GM06990 (cell line): ENCODE measurements at regions not wholly inside any gene's neighbourhood (a gene's known extent, or its start where the extent isn't known, plus 50 kb on each side); places are given as distances from the start of the nearest gene placed in this dataset.

Experiments used
- DNase-seq: peaks from one replicate; pipeline ENCODE4 v3.0.0-alpha.2; 2011; ENCODE audit not compliant: insufficient read length; ENCODE audit errors: extremely low read depth
- H3K27me3 ChIP-seq: replicated peaks from 2 replicates; pipeline ENCODE4 v1.6.0; 2011; ENCODE audit warnings: low read length; ENCODE audit not compliant: control insufficient read depth, insufficient read depth
- H3K36me3 ChIP-seq: 2 replicates; pipeline ENCODE4 v1.5.1; 2011; ENCODE audit warnings: low read length; ENCODE audit not compliant: control insufficient read depth, insufficient read depth
- H3K4me3 ChIP-seq: replicated peaks from 2 replicates; pipeline ENCODE4 v1.5.1; 2011; ENCODE audit warnings: low read depth, mild to moderate bottlenecking, control low read depth, low read length
- CTCF ChIP-seq: IDR thresholded peaks from 2 replicates; pipeline ENCODE4 v1.5.1; 2011; ENCODE audit warnings: low read length, control low read depth, mild to moderate bottlenecking, inconsistent platforms; ENCODE audit not compliant: insufficient read depth, poor library complexity, severe bottlenecking

- DNase-seq = no peak
- H3K4me3 ChIP-seq = no peak overlapping the region
Observed at GRCh38 chr1:185556561-185556960, 177.6 kb upstream of the HMCN1 start.

DNA sequence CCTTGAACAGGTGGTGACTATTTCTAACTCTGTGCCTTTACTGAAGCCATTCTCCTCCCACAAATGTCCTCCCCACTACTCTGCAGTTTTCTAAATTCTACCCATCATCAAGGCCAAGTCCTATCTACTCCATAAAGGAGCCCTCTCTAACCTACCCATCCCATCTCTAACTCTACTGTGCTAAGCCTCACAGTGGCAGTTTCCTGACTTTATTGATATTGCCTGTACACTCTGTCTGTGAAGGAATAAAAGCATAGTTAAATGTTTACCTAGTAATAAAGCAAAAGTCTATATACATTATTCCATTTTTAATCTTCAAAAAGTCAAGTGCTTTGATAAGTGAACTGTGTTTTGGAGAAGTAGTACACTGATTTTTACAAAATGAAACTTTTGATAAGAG is 178.4 kb upstream of the HMCN1 start:
- Histone ChIP-seq H3K4me3 (no peak overlapping the region), H3K36me3 (no peaks in the 10 kb centered on the region), H3K27me3 (no peaks in the 10 kb centered on the region)
- no peak for DNase-seq
- TF ChIP-seq CTCF = no peak

More at GRCh38 chr1:185556561-185556960, 177.6 kb upstream of the HMCN1 start:
- no peaks in the 10 kb centered on the region for H3K27me3 ChIP-seq
- no peak for TF ChIP-seq CTCF
- no peaks in the 10 kb centered on the region for H3K36me3 ChIP-seq

- Histone ChIP-seq H3K27me3 (no peaks in the 10 kb centered on the region), H3K36me3 (no peaks in the 10 kb centered on the region), H3K4me3 (no peak overlapping the region)
- DNase-seq = no peak
- TF ChIP-seq CTCF = no peak
Observed at GRCh38 chr1:185551008-185551407, 183.2 kb upstream of the HMCN1 start.

DNA sequence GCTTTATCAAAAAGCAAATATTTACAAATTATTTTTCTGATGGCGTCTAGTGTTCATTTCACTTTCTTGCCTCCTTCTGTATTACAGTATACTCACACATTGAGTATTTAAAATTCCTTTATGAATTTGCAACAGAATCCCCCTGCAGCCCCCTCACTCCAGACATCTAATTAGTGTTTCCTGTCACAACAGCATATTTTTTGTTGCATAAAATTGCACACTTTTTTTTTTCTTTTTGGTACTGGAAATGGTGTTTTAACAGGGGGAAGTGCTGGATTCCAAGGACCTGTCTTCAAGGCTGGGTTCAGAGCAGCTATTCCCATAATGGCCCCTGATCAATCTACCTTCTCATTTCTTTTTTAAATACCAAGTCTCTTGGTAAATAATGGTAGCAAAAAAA is 184.3 kb upstream of the HMCN1 start:
- no peak for TF ChIP-seq CTCF
- no peaks in the 10 kb centered on the region for H3K36me3 ChIP-seq
- no peak overlapping the region for H3K4me3 ChIP-seq
- no peaks in the 10 kb centered on the region for H3K27me3 ChIP-seq
- no peak for DNase-seq

- no peak for TF ChIP-seq CTCF
- no peak for DNase-seq
- H3K27me3 ChIP-seq = no peaks in the 10 kb centered on the region
- H3K36me3 ChIP-seq = no peaks in the 10 kb centered on the region
- no peak overlapping the region for H3K4me3 ChIP-seq
Observed at GRCh38 chr1:185546029-185546428, 188.2 kb upstream of the HMCN1 start.

DNA sequence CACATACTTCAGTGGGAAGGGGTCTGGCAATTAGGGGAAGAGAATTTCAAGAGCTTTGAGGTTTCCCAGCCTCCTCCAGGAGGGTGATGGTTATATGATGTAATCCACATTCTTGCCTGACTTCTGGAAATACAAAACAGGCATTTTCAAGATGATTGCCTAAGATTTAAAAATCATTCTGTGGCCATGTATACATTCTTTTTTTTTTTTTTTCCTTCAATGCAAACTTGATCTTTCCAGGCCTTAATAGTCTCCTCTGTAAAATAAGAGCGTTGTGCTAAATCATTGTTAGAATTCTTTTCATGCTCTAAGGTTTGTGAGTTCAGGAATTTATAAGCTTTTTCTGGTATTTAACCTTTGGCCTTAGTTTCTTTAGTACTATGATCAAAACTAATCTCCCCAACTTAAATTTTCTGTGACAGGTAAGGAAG is 192.3 kb upstream of the HMCN1 start:
- no peak for TF ChIP-seq CTCF
- no peak for DNase-seq
- Histone ChIP-seq H3K4me3 (no peak overlapping the region), H3K27me3 (no peaks in the 10 kb centered on the region), H3K36me3 (no peaks in the 10 kb centered on the region)
